VCaP (cell line): ENCODE measurements at regions not wholly inside any gene's neighbourhood (a gene's known extent, or its start where the extent isn't known, plus 50 kb on each side); places are given as distances from the start of the nearest gene placed in this dataset.

Source experiments
- H3K27ac ChIP-seq: fragments of 450-650 bp; 2 replicates; pipeline ENCODE4 v1.5.1; 2017
- CTCF ChIP-seq: fragments of 450-650 bp; conservative IDR thresholded peaks from 2 replicates; pipeline ENCODE4 v1.5.1; 2017; ENCODE audit warnings: mild to moderate bottlenecking, moderate library complexity

- H3K27ac ChIP-seq, result no peak overlapping the region
- TF ChIP-seq CTCF, result no peak
Observed at GRCh38 chr5:82381591-82381990, 103.4 kb upstream of the RPS23 start.

- H3K27ac ChIP-seq, result no peak overlapping the region
- no peak for TF ChIP-seq CTCF
Observed at GRCh38 chr5:82376307-82376706, 98.2 kb upstream of the RPS23 start.

- no peak for TF ChIP-seq CTCF
- H3K27ac ChIP-seq, result no peak overlapping the region
Observed at GRCh38 chr5:82375488-82376244, 97.5 kb upstream of the RPS23 start.

- H3K27ac ChIP-seq, result no peak overlapping the region
- TF ChIP-seq CTCF, result no peak
Observed at GRCh38 chr5:82374637-82375036, 96.5 kb upstream of the RPS23 start.

- H3K27ac ChIP-seq, result no peak overlapping the region
- TF ChIP-seq CTCF, result no peak
Observed at GRCh38 chr5:82367930-82368329, 89.8 kb upstream of the RPS23 start.

- no peak for TF ChIP-seq CTCF
- no peak overlapping the region for H3K27ac ChIP-seq
Observed at GRCh38 chr5:82365744-82366228, 87.6 kb upstream of the RPS23 start.

GRCh38 chr5:82365026-82365425 lies 86.9 kb upstream of the RPS23 start:
- H3K27ac ChIP-seq, result no peak overlapping the region
- TF ChIP-seq CTCF, result no peak
